HG03442 (cell line): ENCODE measurements at regions not wholly inside any gene's neighbourhood (a gene's known extent, or its start where the extent isn't known, plus 50 kb on each side); places are given as distances from the start of the nearest gene placed in this dataset.
"Not testable (repeated sequence)": the region's sequence is repeated elsewhere in the genome, so short reads cannot be mapped to it uniquely, and the experiment has no call there.

ENCODE experiments used
- ATAC-seq: cut with Tn5 transposase; IDR thresholded peaks from one replicate; pipeline ENCODE4 v1.9.1; 2021; ENCODE audit warnings: mild to moderate bottlenecking, moderate library complexity; ENCODE audit not compliant: unreplicated experiment

DNA sequence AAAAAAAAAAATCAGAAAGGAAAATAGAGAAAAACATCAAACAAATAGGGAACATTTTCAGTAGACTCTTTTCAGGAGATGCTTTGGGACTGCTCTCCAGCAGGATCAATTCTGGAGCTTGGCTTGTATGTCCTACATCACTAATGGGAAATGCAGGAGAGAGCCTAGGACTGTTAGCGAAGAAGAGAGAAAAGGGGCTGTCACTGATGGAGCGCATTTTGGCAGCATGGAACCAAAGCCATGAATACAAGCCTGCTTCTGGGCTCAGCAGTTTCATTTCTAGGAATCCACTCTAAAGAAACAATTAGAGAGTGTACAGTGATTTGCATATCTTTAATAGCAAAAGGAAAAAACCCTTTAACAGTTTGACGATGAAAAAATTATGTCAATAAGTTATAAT is 203.9 kb downstream of the NUFIP1 start:
- ATAC-seq = no peak

DNA sequence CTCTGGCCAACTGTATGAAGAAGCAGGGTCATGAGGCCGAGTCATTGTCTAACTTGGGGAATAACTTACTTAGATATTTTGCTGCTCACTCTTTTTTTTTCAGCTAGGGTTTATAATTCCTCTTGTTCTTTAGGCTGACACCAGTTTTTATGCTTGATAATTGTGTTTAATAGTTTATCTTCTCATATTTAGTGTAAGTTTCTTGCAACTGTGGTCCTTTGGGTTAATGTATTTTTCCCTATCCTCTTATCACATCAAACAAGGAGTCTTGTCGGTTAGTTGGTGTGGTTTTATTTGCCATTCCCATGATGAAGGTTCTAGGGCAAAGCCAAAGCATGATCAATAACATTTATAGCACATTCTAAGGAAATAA is 204.6 kb downstream of the NUFIP1 start:
- no peak for ATAC-seq

DNA sequence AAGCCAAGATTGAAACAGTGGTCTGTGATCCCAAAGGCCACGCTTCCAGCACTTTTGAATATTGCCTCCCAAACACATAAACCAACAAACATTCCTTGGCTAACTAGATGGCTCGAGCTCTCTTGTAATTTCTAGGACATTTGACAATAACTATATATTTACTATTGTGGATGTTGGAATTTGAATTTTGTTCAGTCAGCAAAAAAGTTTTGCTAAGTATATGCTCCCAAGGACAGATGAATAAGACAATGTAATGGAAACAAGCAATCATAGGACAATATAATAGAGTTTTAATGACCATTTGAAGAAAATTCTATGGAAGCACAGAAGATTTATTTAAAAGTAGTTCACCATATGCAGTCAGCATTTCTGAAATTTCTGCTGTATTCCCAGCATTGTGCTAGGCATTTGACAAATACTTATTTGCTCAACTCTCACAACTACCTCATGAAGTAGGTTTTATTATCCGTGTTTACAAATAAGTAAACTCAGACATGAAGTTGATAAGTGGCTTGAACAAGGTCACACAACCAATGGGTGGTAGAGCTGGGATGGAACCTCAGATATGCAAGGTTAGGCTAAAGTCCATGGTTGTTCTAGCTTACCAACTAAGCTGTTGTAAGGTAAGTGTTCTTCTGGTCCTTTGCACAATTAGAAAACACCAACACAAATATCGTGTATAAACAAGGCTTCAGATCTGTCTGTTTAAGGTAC is 205.1 kb downstream of the NUFIP1 start:
- no peak for ATAC-seq

DNA sequence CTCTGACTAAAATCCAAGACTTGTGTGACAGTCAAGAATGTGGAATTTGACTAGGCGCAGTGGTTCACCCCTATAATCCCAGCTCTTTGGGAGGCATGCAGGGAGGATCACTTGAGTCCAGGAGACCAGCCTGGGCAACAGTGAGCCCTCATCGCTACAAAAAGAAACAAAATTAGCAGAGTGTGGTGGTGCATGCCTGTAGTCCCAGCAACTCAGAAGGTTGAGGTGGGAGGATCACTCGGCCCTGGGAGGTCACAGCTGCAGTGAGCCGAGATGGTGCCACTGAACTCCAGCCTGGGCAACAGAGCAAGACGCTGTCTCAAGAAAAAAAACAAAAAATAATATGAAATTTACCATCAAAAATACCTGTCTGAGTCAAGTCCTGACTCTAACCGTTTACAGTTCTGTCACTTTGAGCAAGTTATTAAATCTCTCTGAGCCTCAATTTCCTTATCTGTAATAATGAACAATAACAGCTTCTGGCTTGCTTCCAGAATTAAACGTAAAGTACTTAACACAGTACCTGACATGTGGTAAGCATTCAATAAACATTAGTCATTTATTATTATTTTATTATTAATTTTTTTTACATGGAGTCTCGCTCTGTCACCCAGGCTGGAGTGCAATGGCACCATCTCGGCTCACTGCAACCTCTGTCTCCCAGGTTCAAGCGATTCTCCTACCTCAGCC is 204.6 kb upstream of the TSC22D1 start:
- ATAC-seq = no peak

DNA sequence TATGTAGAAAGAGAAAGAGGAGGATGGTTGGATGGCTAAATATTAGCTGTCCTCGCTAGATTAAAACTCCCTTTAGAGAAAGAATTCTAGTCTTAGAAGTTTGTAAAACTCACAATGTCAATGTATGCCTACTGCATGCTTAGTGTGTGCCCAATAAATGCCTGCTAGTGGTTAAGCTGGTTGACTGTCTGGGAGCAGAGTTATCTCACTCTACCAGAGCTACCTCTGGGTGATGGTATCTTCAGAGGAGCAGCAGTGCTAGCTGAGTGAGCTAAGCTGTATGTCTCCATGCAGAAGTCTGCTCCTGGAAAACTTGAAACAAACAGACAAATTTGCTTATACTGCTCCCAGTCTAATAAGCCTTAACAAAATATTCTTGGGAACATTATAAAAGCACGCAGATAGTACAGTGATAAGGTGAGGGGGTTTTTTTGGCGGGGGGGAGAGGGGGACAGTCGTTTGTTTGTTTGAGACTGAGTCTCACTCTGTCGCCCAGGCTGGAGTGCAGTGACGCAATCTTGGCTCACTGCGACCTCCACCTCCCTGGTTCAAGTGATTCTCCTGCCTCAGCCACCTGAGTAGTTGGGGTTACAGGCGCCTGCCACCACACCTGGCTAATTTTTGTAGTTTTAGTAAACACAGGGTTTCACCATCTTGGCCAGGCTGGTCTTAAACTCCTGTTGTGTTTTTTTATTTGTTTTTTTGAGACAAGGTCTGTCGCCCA is 202.8 kb upstream of the TSC22D1 start:
- ATAC-seq = no peak

DNA sequence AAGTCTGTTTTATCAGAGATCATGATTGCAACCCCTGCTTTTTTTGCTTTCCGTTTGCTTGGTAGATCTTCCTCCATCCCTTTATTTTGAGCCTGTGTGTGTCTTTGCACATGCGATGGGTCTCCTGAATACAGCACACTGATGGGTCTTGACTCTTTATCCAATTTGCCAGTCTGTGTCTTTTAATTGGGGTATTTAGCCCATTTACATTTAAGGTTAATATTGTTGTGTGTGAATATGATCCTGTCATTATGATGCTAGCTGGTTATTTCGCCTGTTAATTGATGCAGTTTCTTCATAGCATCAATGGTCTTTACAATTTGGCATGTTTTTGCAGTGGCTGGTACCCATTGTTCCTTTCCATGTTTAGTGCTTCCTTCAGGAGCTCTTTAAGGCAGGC is 199.2 kb upstream of the TSC22D1 start:
- not testable (repeated sequence) for ATAC-seq

DNA sequence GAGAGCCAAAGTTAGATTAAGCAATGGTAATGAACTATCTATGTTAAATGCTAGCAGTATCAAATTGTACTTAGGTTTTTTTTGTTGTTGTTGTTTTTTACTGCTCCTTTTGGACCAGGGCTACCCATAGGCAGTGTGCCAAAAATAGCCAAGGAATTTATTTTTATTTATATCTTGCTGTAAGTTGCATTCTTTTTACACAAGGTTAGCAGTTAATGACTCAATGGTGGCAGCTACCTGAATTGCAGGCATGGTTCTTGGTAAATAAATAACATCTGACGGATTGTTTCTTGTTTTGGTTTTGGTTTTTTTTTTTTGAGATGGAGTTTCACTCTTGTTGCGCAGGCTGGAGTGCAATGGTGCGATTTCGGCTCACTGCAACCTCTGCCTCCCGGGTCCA is 194.8 kb upstream of the TSC22D1 start:
- ATAC-seq = no peak

DNA sequence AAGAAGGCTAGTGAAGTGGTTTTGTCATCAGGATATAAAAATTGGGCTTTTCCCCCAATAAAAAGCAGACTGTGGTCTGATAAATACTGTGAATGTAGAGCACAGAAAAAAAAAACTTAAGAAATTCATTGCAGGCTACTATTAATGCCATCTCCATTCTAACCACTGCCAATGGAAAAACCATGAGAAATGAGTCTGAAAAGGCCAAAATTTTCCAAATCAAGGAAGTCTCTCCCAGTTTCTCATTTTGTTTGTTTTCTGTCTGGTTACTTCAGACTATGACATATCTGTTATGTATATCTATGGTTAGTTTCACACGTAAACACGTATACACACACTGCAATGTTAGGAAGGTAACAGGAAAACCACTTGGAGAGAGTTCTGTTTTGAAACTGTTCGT is 193.6 kb upstream of the TSC22D1 start:
- ATAC-seq = no peak

DNA sequence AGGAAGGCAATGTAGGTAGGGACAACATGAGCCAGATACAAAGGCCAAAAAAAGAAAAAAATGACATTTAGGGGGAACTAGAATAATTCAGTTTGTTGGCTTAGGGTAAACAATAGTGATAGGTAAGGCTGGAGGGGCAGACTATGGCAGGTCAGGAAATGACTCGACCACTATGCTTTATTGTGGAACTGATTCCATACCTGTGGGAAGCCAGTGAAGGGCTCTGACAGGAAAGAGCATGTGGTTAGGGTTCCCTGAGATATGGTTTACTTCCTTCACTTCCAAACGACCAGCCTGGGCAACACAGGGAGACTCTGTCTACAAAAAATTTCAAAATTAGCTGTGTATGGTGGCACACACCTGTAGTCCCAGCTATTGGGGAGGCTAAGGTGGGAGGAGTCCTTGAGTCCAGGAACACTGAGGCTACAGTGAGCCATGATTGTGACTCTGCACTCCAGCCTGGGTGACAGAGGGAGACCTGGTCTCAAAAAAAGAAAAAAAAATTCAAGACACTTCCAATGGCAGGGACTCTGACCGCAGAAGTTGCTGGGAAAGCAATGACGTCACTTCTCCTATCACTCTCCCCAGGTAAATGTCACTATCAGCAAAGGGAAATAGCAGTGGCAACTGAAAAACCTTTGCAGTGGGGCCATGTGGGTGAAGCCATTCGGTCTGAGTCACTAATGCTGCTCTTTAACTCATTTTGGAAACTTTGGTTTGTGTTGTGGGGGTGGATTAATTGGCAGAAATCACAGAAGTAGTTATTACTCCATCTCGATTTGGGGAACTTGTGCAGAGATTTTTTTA is 192.8 kb upstream of the TSC22D1 start:
- ATAC-seq = peak; percentile 39

DNA sequence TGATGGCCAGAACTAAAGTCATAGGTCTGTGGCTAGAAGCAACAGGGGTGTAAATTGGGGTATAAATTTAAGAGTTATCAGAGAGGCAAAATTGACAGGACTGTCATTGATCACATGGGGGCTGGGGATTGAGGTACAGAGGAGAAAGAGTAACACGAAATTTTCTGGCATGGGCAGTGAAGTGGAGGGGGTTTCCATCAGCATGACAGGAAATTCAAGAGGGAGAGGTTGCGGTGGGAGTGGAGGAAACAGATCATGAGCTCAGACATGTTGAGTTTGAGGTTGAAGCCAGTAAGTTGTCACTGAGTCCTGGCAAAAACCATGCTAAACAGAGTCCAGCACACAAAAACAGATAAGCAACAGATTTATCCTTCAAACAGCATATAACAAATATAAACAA is 192.1 kb upstream of the TSC22D1 start:
- ATAC-seq = no peak

DNA sequence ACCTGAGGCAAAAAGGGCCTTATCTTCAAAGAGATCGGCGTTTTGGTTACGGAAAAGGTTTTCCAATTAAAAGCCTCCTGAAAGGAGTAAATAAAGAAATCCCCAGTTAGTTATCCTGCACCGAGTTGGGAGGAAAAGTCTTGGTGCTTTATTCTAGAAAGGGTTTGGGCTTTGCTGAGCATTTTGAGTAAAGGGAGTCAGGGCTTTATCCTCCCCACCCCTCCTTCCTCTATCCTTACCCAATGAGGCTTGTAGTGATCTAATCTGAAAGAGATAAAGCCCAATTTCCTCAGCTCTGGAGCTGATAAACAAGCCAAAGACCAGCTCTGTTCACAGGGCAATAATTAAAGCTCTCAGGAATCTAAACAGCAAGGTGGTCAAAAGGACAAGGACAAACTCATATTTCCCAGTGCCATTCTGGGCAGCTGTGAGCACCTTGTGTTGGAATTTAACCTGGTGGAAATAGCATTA is 188.9 kb upstream of the TSC22D1 start:
- no peak for ATAC-seq

DNA sequence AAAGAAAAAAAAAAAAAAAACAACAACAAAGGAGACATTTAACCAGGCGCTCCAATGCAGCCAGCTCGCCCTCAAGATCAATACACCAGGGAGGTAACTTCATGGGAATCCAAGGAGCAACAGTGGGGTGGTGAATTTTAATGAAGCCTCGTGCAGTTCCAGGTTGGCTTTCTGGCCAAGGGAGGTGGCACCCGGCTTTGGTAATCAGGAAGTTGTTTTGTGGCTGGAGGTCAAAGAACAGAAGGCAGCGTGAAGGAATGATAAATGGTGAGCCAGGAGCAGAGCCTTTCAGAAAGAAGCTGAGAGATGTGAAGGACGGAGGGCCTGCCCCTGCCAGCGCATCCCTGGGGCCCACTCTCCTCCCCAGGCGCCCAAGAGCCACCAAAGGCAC is 188.2 kb upstream of the TSC22D1 start:
- no peak for ATAC-seq

DNA sequence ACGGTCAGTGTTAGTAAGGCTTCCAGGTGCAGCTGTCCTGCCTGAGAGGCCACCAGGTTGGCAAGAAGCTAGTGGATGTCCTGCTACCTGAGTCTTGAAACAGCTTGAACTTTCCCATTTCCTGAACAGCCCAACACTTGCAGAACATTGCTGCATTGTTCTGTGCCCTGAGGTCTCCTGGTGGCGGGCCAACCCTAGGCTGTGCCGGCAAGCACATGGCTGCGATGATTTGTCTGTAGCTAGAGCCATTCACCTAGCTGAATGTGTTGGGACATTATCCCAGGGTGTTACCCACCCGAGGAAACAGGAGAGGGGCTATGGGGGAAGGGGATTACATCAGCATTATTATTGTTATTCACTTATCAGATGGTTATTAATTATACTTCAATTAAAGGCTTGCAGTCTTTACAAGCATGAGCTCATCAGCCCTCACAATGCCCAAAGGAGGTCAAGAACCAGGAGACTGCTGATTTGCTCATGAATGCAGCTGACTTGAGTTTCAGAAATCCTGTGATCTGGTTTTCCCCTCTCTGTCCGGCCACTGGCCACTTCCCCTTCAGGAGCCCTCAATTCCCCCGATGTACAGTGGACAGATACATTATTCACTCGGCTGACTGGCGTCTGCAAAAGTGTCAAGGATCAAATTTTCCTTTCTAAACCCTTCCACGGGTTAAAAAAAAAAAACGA is 187.6 kb upstream of the TSC22D1 start:
- ATAC-seq = no peak

DNA sequence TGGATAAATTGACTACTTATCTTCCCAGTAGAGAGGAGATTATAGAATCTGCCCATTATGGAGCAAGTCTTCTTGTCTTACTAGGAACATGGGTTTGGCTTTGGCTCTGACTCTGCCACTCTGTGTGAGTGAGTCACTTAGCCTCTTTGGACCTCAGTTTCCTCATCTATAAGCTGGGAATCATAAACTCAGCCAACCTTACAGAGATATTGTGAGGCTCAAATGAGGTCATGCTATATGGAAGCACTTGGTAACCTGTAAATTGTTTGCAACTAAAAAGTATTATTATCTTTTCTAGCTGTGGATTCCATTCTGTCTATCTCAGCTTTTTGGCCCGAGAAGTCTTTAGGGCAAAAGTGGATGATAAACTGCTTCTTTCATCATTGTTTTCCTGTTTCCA is 186.8 kb upstream of the TSC22D1 start:
- no peak for ATAC-seq

DNA sequence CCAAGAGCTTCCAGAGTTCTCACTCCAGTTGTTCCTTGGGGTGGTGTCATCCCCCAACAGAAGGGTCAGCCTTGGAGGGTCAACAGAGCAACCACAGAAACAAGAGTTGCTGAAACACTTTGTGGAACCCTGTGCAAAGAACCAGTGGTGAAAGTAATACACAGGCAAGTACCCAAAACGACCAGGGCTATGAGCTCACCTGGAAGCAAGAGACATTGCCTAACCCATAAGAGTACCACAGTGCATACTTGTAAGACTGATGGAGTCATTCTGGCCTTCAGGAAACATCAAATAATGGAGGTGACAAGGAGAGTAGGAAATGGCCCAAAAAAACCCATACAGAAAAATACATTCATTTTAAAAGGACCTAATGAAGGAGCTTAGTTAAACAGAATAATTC is 184.3 kb upstream of the TSC22D1 start:
- ATAC-seq = no peak

DNA sequence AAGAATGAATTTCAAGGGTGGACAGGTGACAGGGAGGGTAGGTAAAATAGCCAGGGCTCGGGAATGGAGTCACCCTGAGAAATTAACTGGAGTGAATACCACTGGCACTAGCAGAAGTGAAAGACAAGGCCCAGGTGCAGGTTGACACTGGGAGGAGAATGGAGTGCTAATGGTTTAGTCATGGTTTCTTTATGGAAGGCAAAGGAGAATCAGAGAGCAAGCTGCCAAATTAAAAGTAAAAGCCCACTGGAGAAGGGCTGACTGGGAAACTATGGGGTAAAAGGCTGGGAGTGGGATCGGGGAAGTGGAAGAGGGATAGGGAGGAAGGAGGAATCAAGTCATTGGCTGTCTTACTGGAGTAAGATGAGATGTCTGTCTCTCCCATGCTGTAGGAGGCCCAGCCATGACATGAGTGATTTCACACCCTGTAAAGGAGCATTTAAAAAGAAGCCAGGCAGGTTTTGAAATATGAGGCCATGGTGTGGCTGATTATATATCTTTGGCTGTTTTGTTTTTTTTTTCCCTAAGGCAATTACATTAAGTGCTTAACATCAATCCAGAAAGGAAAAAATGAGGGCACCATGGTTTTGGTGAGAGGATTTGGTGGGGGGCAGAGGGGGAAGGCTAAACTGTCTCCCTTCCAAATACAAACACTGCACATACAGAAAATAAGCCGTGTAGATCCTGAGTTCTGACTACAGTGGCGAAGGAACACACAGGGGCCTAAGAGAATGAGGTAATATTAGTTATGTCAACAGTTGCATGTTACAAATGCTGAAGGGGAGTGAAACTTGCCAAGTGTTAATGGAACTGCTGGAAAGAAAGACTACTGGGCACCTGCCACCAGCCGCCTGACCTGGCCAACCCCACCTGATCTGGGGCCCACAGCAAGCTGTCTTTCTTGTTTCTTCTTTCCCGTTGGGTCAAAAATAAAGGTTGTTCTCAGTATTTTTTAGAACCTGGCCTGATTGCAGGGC is 183.5 kb upstream of the TSC22D1 start:
- ATAC-seq = no peak

DNA sequence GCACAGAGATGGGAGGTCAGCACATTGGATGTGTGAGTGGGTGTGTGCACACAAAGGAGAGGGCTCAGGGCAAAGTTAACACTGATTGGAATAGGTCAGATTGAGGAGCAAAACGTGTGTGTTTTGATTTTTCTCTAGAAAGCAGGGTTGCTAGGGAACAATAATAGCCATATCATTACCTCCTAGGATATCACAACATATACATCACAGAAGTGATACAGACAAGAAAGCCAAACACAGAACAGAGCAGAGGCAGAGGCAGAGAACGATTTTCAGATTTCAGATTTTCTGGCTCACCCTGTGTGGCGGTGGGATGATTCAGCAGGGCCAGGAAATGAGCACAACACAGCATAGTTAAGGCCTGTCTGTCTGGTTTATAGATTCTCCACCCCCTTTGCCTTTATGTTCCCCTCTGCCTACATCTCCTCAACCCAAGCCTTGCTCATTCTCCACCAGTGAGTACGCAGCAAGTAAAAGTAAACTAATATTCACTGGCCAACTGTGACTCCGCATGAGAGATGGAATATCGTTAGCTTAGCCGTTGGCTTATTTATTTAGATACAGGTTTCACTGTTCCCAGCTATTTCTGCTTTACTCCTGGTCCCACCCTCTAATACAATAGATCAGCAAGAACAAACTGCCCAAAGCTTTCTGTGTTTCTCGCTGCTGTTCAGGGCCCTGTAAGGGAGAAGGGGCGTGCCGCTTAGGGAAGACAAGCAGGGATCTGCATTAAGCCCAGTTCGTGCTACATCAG is 182.7 kb upstream of the TSC22D1 start:
- ATAC-seq = no peak

DNA sequence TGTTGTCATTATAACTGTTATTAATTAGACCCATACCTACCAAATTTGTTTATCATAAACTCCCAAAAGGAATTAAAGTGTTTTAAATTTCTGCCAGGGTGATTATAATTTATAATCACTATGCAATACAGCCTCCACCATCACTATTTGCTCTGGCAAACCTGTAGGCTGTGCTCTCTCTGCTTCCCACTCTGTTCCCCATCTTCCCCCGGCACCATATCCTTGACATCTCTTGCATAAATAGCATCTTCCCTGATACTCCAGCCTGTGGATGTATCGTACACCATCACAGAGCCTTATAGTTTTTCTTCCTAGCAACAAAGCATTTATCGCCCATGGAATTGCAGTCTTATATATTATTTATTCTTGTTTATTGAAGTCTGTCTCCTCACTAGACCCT is 181.5 kb upstream of the TSC22D1 start:
- no peak for ATAC-seq
